Putamen (tissue), 1 donor: ENCODE measurements at regions not wholly inside any gene's neighbourhood (a gene's known extent, or its start where the extent isn't known, plus 50 kb on each side); places are given as distances from the start of the nearest gene placed in this dataset.

Experiments used
- DNase-seq: peaks from one replicate; pipeline ENCODE4 v3.0.0-alpha.2; 2016; ENCODE audit warnings: low spot score

DNA sequence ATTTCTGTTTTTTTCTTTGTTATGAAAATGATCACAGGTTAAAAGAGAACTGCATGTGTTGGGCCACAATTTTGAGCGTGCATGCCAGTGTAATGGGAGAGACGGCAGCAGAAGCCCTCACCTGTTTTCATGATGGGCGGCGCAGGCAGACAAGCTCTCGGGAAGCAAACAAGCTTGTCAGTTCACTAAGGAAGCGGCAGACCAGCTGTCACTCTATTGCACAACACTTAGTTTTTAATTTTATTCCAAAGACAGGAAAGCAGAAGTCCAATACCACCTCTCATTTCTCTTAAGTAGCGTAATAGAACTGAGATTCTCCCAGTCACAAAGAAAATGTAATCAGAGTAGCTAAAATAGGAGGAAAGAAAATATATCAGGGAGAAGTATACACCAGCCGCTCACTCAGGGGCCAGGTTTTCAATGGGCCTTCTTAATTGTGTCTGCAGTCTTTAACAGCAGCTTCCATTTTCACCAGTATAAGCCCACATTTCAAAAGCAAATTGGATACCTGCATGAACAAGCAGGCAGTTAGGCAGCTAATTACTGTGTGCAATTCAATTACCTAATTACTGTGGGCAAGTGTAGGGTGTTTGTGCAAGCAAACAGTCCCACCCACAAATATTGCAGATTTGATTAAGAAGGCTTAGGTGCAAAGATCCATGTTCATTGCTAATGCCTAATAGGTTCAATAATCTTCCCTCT lies 711.4 kb downstream of the DIAPH3 start:
- DNase-seq: peak; percentile 8

DNA sequence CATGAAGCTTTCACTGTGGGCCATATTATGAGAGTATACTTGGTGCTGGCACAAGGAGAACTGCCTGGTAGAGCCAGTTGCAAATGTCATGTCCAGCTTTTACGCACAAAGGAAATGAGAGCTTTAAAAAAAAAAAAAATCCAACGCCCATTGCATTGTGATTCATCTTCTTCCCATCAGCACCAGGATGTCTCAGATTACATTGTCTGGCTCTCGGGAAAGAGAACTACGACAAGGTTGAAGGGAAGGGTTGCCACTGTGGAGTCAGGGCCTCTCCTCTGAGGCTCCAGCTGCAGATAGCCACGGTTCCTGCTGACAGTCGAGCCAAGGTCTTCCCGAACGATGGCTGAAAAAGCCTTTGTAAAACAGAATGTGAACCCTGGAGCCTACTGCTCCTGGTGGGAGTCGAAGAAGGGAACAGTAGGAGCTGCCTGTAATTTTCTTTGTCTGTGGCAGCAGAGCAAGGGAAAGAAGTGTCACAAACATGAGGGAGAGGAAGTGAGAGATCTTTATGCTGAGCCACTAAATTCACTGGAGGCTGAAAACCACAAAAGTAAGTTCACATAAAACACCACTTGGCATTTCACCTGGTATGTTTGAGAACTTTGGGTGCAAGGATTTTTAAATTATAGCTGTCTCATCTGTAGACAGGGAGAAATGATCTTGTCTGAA lies 704.7 kb downstream of the DIAPH3 start:
- no peak for DNase-seq

DNA sequence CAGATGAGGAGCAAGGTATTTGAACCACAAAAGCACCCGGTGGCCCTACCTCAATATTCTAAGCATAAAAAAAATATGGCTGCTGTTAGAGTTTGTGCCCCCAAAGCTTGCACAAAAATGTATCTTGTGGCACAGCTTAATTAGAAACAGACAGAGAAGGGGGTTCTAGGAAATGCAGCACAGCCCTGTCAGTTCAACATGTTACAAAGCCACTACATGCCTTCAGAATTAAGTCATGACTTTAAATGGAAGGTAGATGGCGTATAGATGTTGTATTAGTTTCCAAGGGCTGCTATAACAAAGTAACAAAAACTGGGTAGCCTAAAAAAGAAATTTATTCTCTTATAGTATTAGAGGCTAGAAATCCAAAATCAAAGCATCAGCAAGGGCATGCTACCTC lies 703.8 kb downstream of the DIAPH3 start:
- DNase-seq: no peak

DNA sequence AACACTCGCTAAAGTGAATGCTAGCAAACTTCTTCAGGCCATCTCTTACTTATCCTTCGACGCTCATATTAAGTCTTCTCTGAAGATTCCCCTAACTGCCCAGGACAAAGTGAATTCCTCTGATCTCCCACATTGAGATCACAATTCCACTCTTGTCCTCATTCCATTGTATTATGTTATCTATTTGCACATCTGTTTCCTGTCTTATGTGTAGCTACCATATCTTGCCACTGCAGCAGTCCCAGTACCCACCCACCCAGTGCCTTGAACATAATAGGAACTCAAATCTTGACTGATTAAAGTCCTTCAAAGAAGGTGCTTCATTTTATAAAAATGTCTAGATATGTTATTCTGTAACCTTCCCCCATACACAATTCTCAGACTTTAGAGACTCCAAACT lies 702.3 kb downstream of the DIAPH3 start:
- DNase-seq: no peak

DNA sequence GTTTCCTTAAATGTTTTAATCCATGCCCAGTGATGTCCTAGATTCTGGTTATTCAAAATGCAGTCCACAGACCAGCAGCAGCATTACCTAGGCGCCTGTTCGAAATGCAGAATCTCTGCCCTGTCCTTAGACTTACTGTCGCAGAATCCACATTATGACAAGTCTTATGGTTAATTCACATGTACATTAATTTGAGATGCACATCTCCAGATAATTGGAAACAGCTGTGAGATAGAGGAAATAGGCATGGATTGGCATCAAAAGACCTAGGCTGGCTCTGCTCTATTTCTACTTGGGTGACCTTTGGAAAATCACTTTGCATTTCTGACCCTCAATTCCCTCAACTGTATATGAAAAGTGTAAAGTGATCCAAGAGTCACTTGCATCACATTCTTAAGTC lies 700.7 kb downstream of the DIAPH3 start:
- DNase-seq: no peak

DNA sequence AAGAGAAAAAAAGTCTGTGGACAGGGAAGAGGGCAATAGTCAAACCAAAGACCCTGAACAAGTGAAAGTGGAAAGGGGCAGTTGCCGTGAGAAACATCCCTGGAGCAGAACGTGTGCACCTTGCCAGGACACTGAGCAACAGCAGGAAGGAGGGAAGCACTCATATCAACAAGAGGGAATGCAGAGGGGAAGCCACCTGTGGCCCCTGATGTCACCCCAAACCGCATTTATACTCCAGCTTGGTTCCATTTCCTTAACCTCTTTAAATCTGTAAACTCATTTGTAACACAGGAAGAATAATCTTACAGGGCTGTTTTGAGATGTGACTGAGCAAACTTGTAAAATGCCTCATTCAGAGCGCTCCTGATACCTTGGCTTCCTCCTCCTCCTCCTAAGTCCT lies 698.8 kb downstream of the DIAPH3 start:
- DNase-seq: no peak

DNA sequence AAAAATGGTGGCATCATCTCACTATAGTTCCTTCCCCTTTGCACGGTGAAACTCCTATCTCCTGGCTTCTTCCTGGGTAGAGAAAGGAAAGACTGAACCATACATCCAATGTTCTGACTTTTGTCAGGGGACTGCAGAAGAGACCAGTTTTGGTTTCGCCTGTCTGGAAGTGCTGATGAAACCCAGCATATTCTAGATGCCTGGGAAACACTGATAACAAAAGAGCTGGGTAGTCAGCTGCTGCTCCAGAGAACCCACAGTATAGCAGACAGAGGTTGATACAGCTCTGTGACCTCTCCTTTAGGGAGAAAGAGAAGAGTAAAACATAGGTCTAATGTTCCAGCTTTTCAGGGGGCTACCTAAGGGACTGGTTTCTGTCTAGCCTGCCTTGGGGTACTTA lies 695.3 kb downstream of the DIAPH3 start:
- DNase-seq: no peak

DNA sequence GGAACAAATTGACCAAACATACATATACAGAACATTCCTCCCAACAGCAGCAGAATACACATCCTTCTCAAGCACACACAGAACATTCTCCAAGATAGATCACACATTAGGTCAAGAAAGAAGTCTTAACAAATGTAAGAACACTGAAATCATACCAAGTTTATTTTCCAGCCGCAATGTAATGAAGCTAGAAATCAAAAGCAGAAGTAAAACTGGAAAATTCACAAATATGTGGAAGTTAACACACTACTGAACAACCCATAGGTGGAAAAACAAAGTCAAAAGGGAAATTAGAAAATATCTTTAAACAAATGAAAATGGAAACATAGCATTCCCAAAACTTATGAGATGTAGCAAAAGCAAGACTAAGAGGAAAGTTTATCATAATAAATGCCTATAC lies 692.6 kb downstream of the DIAPH3 start:
- no peak for DNase-seq

DNA sequence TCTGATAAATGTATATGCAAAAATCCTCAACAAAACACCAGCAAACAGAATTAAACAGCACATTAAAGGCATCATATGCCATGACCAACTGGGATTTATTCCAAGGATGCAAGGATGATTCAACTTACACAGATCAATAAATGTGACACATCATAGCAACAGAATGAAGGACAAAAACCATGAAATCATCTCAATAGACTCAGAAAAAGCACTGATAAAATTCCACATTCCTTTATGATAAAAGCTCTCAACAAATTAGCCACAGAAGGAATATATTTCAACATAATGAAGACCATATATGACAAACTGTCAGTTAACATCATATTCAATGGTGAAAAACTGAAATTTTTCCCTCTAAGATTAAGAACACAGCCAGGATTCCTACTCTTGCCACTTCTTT lies 691.6 kb downstream of the DIAPH3 start:
- DNase-seq: no peak

DNA sequence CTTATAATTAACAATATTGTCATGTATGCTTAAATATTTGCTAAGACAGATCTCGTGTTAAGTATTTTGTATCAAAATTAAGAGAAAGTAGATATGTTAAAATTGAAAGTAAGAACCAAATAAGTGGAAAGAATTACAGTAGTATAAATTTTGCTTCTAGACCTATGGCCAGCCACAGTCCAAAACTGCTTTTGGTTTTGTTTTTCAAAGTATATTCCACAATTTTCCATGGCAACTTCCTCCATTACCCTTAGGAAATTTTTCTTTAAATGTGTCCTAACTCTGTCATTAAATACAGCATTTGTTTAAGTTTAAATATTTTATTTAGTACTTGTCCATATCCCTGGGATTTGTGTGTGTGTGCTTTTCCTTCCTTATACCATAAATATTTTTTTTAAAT lies 689.0 kb downstream of the DIAPH3 start:
- no peak for DNase-seq

DNA sequence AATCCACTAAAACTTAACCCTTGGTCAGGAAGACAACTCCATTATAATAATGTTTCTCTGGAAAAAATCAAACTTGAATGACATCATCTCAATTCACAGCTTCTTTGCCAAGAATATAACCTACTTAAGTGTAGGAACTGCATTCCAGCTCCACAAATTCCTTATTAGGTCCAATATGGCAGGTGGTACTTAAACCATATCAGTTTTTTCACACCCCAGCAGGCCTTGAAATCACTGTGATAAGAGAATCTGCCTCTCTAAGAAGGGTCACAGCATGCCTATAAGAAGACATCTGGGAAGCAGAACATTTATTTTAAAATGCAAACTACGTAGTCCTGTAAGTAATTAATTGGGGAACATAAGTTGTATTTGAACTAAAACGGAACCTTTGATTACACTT lies 687.8 kb downstream of the DIAPH3 start:
- no peak for DNase-seq

DNA sequence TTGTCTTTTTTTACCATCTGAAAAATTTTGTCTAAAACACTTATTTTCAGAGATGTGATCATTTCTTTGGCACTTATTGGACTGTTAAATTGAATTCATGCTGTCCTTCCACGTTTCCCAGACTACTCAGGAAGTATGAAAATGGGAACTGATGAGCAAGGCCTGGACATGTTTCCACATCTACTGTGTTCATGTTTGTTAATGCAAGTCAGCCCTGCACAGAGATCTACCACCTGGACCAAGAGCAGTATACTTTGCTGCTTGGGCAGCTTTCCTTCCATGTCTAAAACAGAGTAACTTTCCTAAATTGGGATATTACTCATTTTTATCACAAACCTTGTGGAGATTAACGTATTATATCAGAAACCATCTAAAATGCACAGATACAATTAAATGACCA lies 687.4 kb downstream of the DIAPH3 start:
- no peak for DNase-seq

DNA sequence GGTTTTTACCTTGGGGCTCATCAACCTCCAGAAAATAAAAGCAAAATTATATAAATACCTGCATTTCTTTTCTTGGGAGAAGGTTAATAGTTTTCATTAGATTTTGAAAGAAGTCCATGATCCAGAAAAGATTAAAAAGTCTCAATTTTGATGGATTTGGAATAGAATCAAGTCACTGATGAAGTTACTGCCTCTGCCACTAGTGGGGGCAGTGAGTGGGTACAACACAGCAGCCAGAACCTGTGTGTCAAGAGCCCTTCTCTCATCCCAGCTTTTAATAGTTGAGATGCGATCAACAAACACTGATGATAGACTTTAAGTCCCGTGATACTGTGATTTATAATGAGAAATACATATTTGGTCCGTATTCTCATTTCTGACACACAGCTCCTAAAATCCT lies 686.7 kb downstream of the DIAPH3 start:
- DNase-seq: no peak

DNA sequence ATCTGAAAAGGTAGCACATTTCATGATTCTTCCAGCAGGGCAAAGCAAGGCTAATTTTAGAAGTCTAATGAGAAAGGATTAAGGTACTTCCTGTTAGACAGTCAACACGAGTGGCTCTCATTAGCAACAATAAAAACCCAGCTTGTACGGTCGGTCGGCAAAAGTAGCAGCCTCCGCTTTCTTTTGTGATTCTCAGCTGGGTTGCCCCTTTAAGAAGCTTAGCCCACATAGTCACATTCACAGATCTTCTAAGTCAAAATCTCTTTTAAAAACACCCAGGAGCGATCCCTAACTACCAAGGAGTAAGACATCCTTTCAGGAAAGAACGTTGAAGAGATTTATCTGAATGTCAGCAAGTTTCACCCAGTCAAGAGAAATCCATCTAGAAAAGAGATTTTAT lies 684.8 kb downstream of the DIAPH3 start:
- DNase-seq: no peak

DNA sequence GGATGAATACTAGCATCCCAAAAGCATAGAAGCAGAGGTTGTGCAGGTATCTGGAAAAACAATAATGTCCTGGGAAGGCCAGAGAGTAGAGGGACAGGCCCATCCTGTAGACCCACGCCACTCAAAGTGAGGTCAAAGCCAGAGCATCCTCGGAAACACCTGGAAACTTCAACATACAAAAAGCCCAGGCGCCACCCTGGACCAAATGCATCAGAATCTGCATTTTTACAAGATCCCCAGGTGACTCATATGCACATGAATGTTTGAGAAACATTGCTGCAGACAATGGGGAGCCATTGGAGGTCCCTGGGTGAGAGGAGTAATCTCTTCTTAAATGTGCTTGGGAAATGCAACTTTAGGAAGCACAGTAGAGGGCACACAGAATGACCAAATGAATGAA lies 684.1 kb downstream of the DIAPH3 start:
- no peak for DNase-seq

DNA sequence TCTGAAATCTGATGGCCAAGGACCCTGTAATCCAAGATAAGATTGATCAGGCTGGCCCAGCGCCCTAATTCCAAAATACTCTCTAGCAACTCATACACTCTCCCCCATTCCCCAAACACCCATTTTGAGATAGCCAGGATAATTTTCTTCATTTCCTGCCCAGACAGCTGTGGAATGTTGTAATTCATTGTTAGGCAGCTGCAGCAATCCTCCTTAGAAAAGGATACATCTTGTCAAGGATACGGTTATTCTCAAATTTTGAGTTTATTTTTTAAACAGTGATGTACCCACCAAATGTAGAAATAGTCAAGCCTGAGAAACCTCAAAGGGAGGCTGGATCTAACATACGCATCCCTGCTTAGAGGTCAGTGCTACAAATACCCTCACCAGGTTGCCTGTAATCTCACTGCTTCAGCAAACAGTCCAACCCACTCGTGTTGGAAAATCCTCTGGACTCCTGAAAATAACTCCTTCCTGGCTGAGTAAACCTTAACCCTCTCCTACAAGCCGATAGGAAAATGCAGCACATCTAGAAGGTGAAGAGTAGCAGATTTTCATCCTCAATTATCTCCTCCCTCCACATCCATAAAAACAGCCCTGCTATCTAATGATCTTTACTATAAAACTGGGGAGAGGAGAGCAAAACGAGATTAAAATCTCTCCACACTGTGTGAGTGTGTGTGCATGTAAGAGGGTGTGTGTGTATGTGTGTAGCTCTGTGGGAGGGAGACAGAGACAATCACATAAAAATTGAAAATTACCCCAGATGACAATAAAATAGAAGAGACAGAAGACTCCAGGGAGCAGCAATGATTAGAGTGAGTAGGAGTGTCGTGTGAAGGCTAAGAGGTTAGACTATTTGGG lies 683.1 kb downstream of the DIAPH3 start:
- no peak for DNase-seq

DNA sequence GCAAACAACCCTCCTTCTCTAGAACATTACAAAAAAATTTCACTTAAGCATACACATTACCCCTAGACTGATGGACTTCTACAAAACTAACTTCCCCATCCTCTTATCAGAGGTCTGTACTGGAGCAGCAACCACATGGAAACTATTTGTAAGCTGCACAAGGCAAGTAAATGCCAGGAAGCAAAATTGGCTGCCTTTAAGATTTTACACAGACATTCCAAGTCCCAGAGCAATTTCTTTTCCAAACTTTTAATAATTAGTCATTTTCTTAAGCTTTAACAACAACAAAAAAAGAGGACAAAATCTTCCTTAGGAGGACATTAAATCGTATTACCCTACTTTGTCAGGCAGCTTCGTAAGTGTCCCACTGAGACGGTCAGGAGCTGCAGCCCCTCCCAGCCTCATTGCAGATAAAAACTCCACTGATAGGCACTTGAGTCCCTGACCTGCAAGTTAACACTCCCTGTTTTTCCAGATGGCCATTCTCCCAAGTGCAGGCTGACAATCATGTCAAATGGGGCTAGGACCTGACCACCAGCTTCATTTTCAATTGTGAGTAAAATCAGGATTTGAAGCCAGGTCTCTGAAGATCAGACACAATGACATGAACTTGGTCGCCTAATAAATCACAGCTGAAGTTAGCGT lies 680.1 kb downstream of the DIAPH3 start:
- DNase-seq: no peak

DNA sequence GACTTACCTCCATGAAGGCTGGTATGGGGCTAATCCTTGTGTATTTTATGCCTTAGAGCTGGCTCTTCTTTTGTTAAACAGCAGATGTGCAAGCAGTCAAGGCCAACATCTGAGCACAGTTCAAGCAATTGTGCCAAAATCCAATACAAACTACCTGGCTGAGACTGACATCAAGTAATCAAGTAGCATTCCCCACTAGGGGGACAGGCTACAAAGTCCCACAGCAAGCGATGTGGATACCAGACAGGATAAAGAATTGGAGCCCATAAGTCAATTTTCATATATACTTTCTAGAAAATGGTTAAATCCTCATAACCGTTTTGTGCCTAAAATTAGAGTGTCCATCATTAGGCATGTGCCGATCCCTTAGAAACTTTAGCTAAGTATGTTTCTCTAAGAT lies 675.8 kb downstream of the DIAPH3 start:
- DNase-seq: no peak

DNA sequence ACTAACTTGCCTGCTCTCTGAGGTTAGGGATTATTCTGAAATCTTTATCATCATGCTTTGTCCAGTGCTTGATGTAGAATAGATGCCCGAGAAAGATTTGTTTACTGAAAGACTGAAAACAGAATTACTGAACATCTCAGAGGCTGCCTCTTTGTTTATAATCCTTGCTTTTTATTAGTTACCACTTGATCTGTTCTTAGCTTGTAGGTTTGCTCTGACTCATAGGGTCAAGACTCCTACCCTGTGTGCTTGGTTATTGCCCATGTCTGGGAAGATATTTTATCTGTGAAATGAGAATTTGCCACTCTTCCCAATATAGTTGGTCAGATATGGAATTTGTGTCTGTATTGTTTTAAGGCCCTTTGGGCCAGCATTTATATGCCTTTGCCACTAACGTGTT lies 675.3 kb downstream of the DIAPH3 start:
- no peak for DNase-seq

DNA sequence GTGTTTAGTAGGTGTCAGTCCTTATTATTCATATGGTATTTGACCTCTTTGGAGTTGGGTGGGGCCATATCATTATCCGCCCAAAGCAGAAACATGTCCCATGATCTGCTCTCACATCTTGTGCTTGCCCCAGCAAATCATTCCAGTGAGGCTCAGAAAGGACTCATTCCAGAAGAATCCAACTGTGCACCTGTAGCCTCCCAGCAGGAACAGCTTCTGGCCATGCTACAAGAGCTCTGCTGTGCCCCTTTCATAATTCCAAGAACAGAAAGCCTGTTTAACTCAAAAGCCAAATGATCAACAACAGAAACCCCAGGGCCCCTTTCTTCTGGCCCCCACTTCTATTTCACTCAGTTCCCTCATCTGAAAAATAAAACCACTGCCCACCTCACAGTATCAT lies 673.1 kb downstream of the DIAPH3 start:
- no peak for DNase-seq

DNA sequence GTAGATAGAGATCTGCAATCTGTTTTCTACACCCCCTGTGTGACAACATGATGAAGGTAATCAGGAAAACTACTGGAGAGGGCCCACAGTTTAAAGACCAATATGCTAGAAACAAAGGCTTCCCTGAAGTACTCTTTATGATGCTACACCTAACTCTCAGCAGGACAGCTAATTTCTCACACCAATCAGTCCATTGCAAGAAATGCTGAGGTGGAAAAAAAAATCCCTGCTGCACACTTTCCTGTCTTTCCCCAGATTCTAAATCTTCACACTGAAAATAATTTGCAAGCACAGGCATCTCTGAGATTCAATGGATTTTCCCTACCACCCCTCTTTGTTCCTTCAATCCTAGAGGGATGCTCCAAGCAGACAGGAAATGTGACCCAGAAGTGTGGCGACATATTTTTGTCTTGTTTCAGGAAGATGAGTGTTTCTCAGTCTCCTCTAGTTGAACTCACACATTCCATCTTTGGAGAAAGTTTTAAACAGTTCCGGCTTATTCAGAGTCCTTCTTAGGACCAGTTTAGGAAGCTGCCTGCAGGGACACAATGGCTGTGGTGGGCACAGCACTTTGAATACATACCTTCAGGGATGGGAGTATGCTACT lies 671.6 kb downstream of the DIAPH3 start:
- DNase-seq: no peak

DNA sequence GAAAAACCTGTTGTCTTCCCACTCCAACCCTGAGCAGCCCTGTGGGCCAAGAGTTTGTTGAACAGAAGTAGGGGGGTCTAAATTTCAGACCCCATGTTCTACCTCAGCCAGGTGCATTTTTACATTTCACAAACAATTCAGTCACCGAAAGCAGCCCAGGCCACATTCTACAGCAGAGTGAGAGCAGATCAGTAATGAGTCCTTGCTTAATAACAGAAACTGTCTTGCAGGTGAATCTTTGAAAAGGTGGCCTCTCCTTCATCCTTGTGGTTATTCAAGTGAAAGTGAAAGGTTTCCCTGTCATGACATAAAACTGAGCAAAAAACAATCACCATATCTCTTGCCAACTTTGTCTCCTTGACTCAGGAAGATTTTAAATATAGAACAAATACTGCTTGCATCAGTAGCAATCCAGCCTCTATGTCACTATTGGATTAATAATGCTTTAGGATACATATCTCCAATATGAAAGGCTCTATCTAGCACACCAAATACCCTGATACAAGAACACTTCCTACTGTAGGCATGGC lies 670.2 kb downstream of the DIAPH3 start:
- DNase-seq: no peak
